H1 (cell line): ENCODE measurements at regions not wholly inside any gene's neighbourhood (a gene's known extent, or its start where the extent isn't known, plus 50 kb on each side); places are given as distances from the start of the nearest gene placed in this dataset.

Source experiments
- CHD7 ChIP-seq: fragments of 300-600 bp; sonication (generic); IDR thresholded peaks from 2 replicates; pipeline ENCODE4 v1.7.1; 2012; ENCODE audit warnings: low read length, moderate library complexity, mild to moderate bottlenecking, inconsistent platforms; ENCODE audit not compliant: insufficient replicate concordance

GRCh38 chr11:115722711-115723110 is 218.5 kb upstream of the CADM1 start (continued):
- TF ChIP-seq CHD7, result no peak
